ENCODE measurements at regions not wholly inside any gene's neighbourhood (a gene's known extent, or its start where the extent isn't known, plus 50 kb on each side); places are given as distances from the start of the nearest gene placed in this dataset.

- no peaks in the 10 kb centered on the region for H3K27me3 ChIP-seq (replicated peaks; ENCODE audit: control insufficient read depth, insufficient read depth, low read length)
- no peak for TF ChIP-seq CTCF (IDR thresholded peaks at IDR 0.05; ENCODE audit: insufficient read depth, low read length, poor library complexity, severe bottlenecking)
- no peak overlapping the region for H3K4me3 ChIP-seq (replicated peaks; ENCODE audit: low read depth, low read length)
- DNase-seq (ENCODE audit: extremely low read depth, insufficient read length), result no peak
- H3K36me3 ChIP-seq (ENCODE audit: control insufficient read depth, insufficient read depth, low read length), result no peaks in the 10 kb centered on the region
Measured at GRCh38 chr5:111563031-111563822, 50.9 kb upstream of the STARD4 start.

DNA sequence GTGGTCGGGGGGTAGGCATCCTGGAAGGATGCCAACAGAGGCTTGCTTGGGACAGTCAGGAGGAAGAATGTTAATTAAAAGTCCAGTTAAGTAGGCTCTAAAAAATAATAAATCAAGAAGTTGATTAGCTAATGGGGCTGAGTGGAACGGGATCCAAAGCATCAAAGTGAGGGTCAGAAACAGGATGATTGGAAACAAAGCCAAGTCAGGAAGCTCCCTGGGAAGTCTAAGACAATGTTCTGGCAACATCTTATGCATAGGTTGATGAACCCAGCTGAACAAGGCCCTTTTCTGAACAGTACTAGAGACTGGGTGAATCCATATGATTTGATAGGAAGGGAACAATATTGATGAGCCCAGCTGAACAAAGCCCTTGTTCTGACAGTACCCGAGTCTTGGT, 50.2 kb upstream of the STARD4 start:
- DNase-seq (ENCODE audit: extremely low read depth, insufficient read length), result no peak
- no peak overlapping the region for H3K4me3 ChIP-seq (replicated peaks; ENCODE audit: low read depth, low read length)
- H3K27me3 ChIP-seq (replicated peaks; ENCODE audit: control insufficient read depth, insufficient read depth, low read length), result no peaks in the 10 kb centered on the region
- H3K36me3 ChIP-seq (ENCODE audit: control insufficient read depth, insufficient read depth, low read length), result no peaks in the 10 kb centered on the region
- no peak for TF ChIP-seq CTCF (IDR thresholded peaks at IDR 0.05; ENCODE audit: insufficient read depth, low read length, poor library complexity, severe bottlenecking)
